ENCODE measurements at regions not wholly inside any gene's neighbourhood (a gene's known extent, or its start where the extent isn't known, plus 50 kb on each side); places are given as distances from the start of the nearest gene placed in this dataset.

GRCh38 chr16:59164461-59164860 lies 430.3 kb upstream of the GOT2 start:
- TF ChIP-seq POLR2AphosphoS5 (IDR thresholded peaks at IDR 0.05; ENCODE audit: low read depth, low read length) (no peak), REST (IDR thresholded peaks at IDR 0.05; ENCODE audit: insufficient read depth in 1 of 2, low read depth in 2 of 2, low read length in 2 of 2) (peak; percentile 87 to 98), FOXP2 (optimal IDR thresholded peaks at IDR 0.05; ENCODE audit: borderline replicate concordance, extremely low read depth, extremely low read length, insufficient read depth) (no peak), TAF1 (IDR thresholded peaks at IDR 0.05; ENCODE audit: borderline replicate concordance, insufficient read depth, low read length) (no peak)

All from PFSK-1 (cell line).